Ovary (tissue), 3 donors: ENCODE measurements at regions not wholly inside any gene's neighbourhood (a gene's known extent, or its start where the extent isn't known, plus 50 kb on each side); places are given as distances from the start of the nearest gene placed in this dataset.

Experiments used
- EP300 ChIP-seq: sonication (generic); formaldehyde crosslinking; IDR thresholded peaks from one replicate; pipeline ENCODE4 v1.6.1; 2017; ENCODE audit warnings: antibody characterized with exemption
- POLR2A ChIP-seq: fragments of 450-650 bp; IDR thresholded peaks from one replicate; pipeline ENCODE4 v1.6.1; 2017; ENCODE audit warnings: antibody characterized with exemption, mild to moderate bottlenecking, moderate library complexity
- TF ChIP-seq, protein P1 (sequence below), 3 donors: fragments of 450-650 bp in 2 of 3; fragments of 200-600 bp in 1 of 3; IDR thresholded peaks; one replicate each; pipeline versions ENCODE4 v1.5.1 to v1.8.0; 2016 to 2022; ENCODE audit warnings: antibody characterized with exemption in 3 of 3, mild to moderate bottlenecking in 1 of 3
- donor health status: DM: no; HTN: no; CAD: no.

- TF ChIP-seq POLR2A (no peak), EP300 (no peak)
- TF ChIP-seq, protein P1, sequence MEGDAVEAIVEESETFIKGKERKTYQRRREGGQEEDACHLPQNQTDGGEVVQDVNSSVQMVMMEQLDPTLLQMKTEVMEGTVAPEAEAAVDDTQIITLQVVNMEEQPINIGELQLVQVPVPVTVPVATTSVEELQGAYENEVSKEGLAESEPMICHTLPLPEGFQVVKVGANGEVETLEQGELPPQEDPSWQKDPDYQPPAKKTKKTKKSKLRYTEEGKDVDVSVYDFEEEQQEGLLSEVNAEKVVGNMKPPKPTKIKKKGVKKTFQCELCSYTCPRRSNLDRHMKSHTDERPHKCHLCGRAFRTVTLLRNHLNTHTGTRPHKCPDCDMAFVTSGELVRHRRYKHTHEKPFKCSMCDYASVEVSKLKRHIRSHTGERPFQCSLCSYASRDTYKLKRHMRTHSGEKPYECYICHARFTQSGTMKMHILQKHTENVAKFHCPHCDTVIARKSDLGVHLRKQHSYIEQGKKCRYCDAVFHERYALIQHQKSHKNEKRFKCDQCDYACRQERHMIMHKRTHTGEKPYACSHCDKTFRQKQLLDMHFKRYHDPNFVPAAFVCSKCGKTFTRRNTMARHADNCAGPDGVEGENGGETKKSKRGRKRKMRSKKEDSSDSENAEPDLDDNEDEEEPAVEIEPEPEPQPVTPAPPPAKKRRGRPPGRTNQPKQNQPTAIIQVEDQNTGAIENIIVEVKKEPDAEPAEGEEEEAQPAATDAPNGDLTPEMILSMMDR (IDR thresholded peaks at IDR 0.05): no peak
These were observed 96.2 kb upstream of the CHODL start for GRCh38 chr21:18148401-18148800.
